Fibroblast of peridontal ligament (primary cell): ENCODE measurements at regions not wholly inside any gene's neighbourhood (a gene's known extent, or its start where the extent isn't known, plus 50 kb on each side); places are given as distances from the start of the nearest gene placed in this dataset.
A peak's percentile ranks its signal among the peaks of the same experiment; 100 is the strongest.

Experiments used
- DNase-seq: peaks from one replicate; pipeline ENCODE4 v3.0.0-alpha.2; 2010; ENCODE audit errors: extremely low read depth

DNA sequence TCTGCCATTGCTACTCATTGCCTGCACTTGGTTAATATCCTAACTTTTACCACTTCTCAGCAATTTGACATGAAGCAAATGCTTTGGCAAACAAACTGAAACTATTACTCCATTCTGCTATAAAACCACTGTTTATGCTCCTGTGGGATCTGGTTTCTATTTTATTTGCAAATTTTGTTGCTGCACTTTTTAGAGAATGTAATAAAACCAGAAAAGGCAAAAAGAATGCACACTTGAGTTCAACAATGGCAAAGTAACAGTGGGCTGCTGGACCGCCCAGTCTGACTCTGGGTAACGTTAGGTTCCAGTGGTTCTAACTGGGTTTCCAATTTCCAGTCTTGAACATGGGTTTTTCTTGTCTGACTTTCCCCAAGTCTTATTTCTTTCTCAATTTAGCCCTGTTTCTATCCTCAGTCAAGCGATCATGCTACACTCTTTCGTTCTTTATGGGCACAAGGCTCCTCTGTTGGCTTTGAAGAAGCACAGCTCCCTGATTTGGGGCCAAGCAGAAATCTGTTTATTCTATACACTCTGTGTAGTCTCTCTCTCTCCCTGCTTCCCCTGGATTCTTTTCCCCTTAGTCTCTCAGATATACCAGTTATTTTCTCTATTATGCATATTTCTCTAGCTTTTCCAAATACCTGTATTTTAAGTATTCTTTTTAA lies 129.2 kb upstream of the FAM3C start:
- peak; percentile 87 for DNase-seq

GRCh38 chr7:121521711-121522400 lies 125.7 kb upstream of the FAM3C start:
- no peak for DNase-seq

- no peak for DNase-seq
These were observed 124.8 kb upstream of the FAM3C start for GRCh38 chr7:121520911-121521310.

DNA sequence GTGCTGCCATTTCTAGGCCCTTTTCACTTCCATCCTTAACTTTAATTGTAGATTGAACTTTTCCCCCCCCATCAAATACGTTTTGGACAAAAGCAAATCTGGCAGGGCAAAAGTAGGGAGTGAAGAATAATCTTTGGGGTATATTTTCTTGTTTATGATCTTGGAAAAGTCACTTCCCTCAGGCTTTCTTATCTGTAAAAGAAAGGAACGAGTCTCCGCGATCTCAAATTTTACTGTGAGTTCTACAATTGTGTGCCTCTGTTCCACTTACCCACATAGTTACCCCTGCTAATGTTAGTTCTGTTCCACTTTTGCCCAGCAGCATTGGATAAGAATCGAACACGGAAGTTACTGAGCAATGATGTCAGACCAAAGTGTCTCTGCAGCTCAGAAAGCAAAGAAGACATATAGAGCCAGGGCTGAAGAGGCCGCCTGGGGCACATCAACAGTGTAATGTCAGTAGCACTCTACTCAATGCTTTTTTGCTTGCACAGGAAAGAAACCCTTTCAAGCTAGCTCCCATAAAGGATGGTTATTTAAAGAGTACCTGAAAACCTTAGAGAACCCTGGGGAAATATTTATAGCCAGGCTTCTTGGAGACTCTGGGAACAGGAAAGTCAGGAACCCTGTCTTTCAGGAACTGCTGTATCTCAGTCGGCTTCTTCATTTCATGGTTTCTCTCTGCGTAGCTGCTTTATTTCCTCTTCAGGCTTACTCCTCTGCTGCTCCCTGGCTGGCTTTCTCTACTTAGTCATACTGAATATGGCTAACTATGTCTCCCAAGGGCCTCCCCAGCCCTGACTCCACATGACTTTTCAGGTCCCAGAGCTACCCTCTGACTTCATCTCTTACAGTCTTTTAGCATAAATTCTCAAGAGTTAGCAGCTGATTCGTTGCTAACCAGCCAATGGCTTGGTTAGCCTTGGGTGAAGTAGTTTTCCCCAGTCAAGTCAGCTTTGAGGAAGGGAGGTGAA lies 123.7 kb upstream of the FAM3C start:
- peak; percentile 71 for DNase-seq

GRCh38 chr7:121517591-121517990 lies 121.5 kb upstream of the FAM3C start:
- no peak for DNase-seq

DNA sequence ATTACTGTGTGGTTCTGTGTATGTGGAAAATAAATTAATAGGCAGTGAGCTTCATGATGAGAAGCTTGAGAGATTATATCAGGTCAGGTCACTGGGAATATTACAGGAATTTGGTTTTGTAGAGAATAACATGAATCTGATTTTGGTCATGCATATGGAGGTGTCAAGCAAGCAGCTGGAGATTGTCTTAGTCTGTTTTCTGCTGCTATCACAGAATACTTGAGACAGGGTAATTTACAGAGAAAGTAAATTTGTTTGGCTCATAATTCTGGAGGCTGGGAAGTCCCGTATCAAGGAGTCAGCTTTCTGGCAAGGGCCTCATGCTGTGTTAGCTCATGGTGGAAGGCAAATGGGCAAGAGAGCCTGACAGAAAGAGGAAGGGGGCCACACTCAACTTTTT lies 120.7 kb upstream of the FAM3C start:
- DNase-seq: no peak

- peak; percentile 75 for DNase-seq
These were observed 119.7 kb upstream of the FAM3C start for GRCh38 chr7:121515630-121516401.

- DNase-seq: no peak
These were observed 119.1 kb upstream of the FAM3C start for GRCh38 chr7:121515229-121515628.

DNA sequence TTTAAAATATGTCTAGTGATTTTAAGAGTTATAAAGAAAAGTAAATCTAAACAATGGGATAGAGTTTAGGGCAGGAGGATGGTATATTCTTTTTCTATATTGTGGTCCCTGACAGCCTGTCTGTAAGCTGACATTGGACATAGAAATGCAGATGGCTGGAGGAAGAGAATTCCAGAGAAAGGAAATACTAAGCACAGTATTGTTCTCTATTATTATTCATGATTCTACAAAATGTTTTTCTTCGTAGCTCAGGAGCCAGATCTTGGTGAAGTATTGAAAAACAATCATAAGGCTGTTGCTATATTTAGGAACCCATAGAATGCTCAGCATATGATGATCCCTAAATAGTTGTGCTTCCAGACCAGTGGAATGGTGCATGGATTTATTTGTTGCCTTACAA lies 117.0 kb upstream of the FAM3C start:
- no peak for DNase-seq

DNA sequence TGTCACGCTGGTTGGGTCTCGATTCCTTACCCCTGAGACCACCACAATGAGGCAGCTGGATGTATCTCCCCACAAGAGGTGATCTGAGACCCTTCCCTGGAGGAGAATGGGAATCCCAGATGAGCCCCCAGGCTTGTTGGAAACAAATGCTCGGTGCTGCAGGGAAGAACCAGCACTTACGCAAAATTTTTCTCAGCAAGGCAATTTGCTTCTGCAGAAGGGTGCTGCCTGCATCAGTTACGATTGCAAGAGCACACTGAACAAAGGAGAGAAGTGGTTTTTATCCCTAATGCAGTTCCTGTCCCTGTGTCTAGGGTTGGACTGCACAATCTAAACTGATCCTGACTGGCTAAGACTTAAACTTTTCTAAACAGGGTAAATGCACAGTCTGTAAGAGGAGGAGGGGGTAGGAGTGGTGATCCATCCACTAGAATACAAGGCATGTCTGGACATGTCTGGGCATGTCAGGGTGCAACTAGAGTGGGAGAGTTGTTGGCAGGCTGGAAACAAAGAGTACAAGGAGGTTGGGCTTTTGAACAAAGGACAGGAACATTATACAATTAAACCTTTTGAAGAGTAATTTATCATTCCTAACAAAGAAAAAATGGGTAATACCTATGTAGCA lies 114.9 kb upstream of the FAM3C start:
- no peak for DNase-seq

GRCh38 chr7:121510302-121510701 lies 114.2 kb upstream of the FAM3C start:
- no peak for DNase-seq

GRCh38 chr7:121505540-121506182 lies 109.6 kb upstream of the FAM3C start:
- DNase-seq: no peak

GRCh38 chr7:121505021-121505420 lies 108.9 kb upstream of the FAM3C start:
- peak; percentile 77 for DNase-seq

- peak; percentile 92 for DNase-seq
These were observed 108.4 kb upstream of the FAM3C start for GRCh38 chr7:121504482-121504881.

DNA sequence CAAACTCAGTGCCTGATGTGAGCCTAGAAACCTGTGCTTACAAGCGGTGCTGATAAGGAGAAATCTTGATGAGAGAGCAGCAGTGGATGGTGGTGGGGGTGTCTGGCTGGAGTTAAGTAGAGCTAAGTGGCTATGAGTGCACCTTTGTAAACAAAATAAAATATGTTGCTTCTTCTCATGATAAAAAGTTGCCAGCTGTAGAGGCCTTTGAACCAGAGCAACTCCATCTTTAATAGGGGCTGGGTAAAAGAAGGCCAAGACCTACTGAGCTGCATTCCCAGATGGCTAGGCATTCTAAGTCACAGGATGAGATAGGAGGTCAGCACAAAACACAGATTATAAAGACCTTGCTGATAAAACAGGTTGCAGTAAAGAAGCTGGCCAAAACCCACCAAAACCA lies 107.6 kb upstream of the FAM3C start:
- DNase-seq: no peak

GRCh38 chr7:121503039-121503438 lies 106.9 kb upstream of the FAM3C start:
- DNase-seq: no peak

GRCh38 chr7:121501566-121501965 lies 105.5 kb upstream of the FAM3C start:
- no peak for DNase-seq

DNA sequence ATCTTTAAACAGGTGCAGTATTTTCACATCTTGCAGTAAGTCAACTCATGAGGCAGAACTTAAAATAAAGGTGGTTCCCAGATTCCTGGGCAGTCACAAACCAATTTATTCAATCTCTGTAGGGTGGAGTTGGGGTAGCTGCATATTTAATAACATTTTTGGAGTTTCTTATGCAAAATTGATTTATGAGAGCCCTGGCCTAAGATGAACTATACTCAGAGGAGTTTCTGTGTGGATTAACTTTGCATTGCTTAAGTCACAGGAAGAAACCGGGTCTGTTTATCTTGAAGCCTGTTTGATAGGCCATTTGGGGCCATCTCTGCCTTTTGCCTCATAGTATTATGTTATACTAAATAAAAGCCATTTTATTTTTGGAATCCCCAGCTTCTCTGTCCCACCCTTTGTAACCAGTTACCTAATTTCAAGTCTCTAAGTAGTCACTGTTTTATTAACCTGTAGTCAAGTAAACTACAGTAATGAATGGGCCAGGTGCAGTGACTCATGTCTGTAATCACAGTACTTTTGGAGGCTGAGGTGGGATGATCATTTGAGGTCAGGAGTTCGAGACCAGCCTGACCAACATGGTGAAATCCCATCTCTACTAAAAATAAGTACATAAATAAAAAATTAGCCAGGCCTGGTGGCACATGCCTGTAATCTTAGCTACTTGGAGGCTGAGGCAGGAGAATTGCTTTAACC lies 104.4 kb upstream of the FAM3C start:
- DNase-seq: no peak

DNA sequence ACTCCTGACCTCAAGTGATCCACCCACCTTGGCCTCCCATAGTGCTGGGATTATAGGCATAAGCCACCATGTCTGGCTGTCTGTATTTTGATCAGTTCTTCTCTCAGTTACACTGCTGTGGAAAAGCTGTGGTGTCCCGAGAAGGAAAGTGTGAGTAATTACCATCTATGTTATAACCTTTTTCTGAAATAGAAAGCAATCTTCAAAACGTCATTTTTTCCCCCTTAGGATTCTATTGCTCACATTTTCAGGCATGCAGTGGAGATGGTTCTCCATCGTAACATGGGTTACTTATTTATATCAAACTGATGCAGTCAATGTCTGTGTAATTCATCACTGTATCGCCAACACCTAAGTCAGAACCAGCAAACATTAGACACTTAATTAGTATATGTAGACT lies 103.5 kb upstream of the FAM3C start:
- no peak for DNase-seq

- no peak for DNase-seq
These were observed 102.7 kb upstream of the FAM3C start for GRCh38 chr7:121498816-121499215.
